ENCODE measurements at regions not wholly inside any gene's neighbourhood (a gene's known extent, or its start where the extent isn't known, plus 50 kb on each side); places are given as distances from the start of the nearest gene placed in this dataset.

- TF ChIP-seq CTCF (IDR thresholded peaks at IDR 0.05) (no peak), POLR2A (IDR thresholded peaks at IDR 0.05) (no peak)
- Histone ChIP-seq H3K27ac (no peak overlapping the region), H3K27me3 (no peaks in the 10 kb centered on the region), H3K9me3 (no peaks in the 10 kb centered on the region), H3K36me3 (ENCODE audit: low read depth, missing control alignments) (no peaks in the 10 kb centered on the region), H3K4me3 (no peak overlapping the region), H3K4me1 (peaks cover 7% of the 10 kb centered on the region)
- intact Hi-C loops (cut with DNase I; ENCODE audit: low total_unique reads): no loop called here
- no peak for DNase-seq
These were observed 2178.3 kb upstream of the PIK3C3 start for GRCh38 chr18:39776766-39777165.

- DNase-seq: no peak
- Histone ChIP-seq H3K9me3 (no peaks in the 10 kb centered on the region), H3K4me3 (no peak overlapping the region), H3K27ac (no peak overlapping the region), H3K27me3 (no peaks in the 10 kb centered on the region), H3K4me1 (peaks cover 7% of the 10 kb centered on the region), H3K36me3 (ENCODE audit: low read depth, missing control alignments) (no peaks in the 10 kb centered on the region)
- 65% methylated on average over 3 of the region's 3 CpGs for WGBS, 2 donors
- intact Hi-C loops (cut with DNase I; ENCODE audit: low total_unique reads): no loop called here
- TF ChIP-seq CTCF (IDR thresholded peaks at IDR 0.05) (no peak), POLR2A (IDR thresholded peaks at IDR 0.05) (no peak)
These were observed 2180.0 kb upstream of the PIK3C3 start for GRCh38 chr18:39774957-39775598.

- 86 to 94% methylated on average over 2 of the region's 2 CpGs for WGBS, 2 donors
- intact Hi-C loops (cut with DNase I; ENCODE audit: low total_unique reads): no loop called here
- TF ChIP-seq POLR2A (IDR thresholded peaks at IDR 0.05): no peak
These were observed 2181.4 kb upstream of the PIK3C3 start for GRCh38 chr18:39773646-39774045.

GRCh38 chr18:39772155-39772919, 2182.7 kb upstream of the PIK3C3 start:
- H3K27ac ChIP-seq: no peak overlapping the region
- no peaks in the 10 kb centered on the region for H3K27me3 ChIP-seq
- TF ChIP-seq CTCF (IDR thresholded peaks at IDR 0.05) (no peak), POLR2A (IDR thresholded peaks at IDR 0.05) (no peak)
- H3K4me1 ChIP-seq: peaks cover 3% of the 10 kb centered on the region
- DNase-seq: no peak
- 86 to 92% methylated on average over 1 of the region's 1 CpG for WGBS, 2 donors
- H3K9me3 ChIP-seq: no peaks in the 10 kb centered on the region
- H3K4me3 ChIP-seq: no peak overlapping the region
- intact Hi-C loops (cut with DNase I; ENCODE audit: low total_unique reads): no loop called here
- no peaks in the 10 kb centered on the region for H3K36me3 ChIP-seq (ENCODE audit: low read depth, missing control alignments)

More at GRCh38 chr18:39773646-39774045, 2181.4 kb upstream of the PIK3C3 start:
- DNase-seq: no peak
- H3K4me1 ChIP-seq: peaks cover 3% of the 10 kb centered on the region
- no peak overlapping the region for H3K4me3 ChIP-seq
- no peaks in the 10 kb centered on the region for H3K27me3 ChIP-seq
- no peaks in the 10 kb centered on the region for H3K36me3 ChIP-seq (ENCODE audit: low read depth, missing control alignments)
- H3K27ac ChIP-seq: no peak overlapping the region
- H3K9me3 ChIP-seq: no peaks in the 10 kb centered on the region

GRCh38 chr18:39770399-39770798, 2184.6 kb upstream of the PIK3C3 start:
- intact Hi-C loops (cut with DNase I; ENCODE audit: low total_unique reads): no loop called here
- 79 to 82% methylated on average over 1 of the region's 1 CpG for whole genome bisulfite sequencing, 2 donors
- Histone ChIP-seq H3K27me3 (no peaks in the 10 kb centered on the region), H3K9me3 (no peaks in the 10 kb centered on the region), H3K4me3 (no peak overlapping the region), H3K36me3 (ENCODE audit: low read depth, missing control alignments) (no peaks in the 10 kb centered on the region), H3K4me1 (peaks cover 3% of the 10 kb centered on the region), H3K27ac (no peak overlapping the region)
- no peak for TF ChIP-seq POLR2A (IDR thresholded peaks at IDR 0.05)
- TF ChIP-seq CTCF (IDR thresholded peaks at IDR 0.05): no peak
- DNase-seq: no peak

Data from testis (tissue), 2 donors.